ENCODE measurements at regions not wholly inside any gene's neighbourhood (a gene's known extent, or its start where the extent isn't known, plus 50 kb on each side); places are given as distances from the start of the nearest gene placed in this dataset.
A peak's percentile ranks its signal among the peaks of the same experiment; 100 is the strongest.

DNA sequence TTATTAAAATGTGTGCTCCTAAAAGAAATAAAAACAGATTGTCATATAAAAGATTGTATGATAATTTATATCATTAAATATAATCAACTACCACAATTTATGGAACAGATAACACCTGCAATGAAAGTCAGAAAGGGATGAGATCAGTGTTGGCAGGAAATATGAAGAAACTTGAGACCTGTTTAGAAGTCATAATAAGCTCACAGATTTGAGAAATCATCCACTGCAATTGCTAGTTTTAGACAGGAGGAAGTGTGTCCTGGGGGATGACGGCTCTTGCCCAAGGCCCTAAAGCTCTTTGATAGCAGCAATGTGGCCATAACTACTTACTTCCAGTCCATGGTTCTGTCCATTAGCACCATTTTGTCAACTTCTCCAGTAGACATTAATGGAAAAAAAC lies 122.8 kb upstream of the SOX5 start:
- no peak for DNase-seq

- DNase-seq: no peak
Observed at GRCh38 chr12:24071842-24072241, 122.4 kb upstream of the SOX5 start.

DNA sequence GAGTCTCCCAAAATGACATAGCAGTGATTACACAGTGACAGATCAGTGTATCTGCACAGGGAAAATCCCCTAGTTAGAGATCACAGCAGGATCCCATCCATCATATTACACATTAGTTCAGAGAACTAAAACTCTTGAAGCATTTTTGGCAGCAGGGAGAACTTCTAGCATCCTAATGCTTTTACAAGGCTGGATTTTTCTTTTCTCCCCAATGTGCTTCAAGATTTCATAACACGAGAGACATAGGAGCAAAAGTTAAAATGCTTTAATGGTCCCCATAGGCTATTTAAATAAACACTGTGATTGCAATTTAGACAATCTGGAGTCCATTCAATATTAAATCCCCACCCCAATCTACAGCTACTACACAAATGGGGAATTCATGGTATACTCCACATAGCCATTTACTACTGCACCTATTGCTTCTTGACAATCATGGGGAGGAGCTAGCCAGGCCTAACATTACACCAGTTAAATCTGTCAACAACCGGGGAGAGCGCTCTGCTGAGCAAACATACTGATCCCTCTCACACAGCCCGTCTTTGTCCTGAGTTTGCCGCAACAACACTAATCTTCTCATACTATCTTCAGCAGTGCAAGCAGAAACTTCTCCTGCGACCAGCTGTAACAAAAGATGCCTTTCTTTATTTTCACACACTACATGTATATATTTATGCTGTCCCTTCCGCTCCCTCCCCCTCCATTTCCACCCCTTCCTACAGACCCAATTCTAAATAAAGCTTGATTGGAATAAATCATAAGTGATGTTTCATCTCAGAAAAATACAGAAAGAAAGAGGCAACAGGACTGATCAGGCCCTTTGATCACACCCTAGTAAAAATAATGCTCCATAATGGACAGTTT lies 120.3 kb upstream of the SOX5 start:
- DNase-seq: no peak

GRCh38 chr12:24066865-24067264 lies 117.4 kb upstream of the SOX5 start:
- no peak for DNase-seq

- no peak for DNase-seq
Observed at GRCh38 chr12:24066097-24066496, 116.6 kb upstream of the SOX5 start.

GRCh38 chr12:24062642-24063245 lies 113.3 kb upstream of the SOX5 start:
- DNase-seq: no peak

DNA sequence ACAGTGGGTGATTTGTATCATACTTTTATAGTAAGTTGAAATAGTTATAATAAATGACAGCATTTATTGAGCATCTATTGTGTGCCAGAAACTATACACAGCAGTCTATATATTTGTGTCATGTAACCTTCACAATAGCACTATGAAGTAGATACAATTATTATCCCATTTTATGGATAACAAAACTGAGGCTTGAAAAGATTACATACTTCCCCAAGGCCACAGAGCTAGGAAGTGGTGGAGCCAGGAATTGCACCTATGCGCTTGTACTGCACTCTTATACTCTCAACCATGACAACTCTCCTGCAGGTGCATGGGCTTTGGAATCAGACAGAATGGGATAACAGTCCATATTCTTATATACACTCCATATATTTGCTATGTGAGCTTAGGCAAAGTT lies 110.6 kb upstream of the SOX5 start:
- no peak for DNase-seq

- no peak for DNase-seq
Observed at GRCh38 chr12:24057920-24058476, 108.5 kb upstream of the SOX5 start.

GRCh38 chr12:24055747-24056146 lies 106.3 kb upstream of the SOX5 start:
- no peak for DNase-seq

DNA sequence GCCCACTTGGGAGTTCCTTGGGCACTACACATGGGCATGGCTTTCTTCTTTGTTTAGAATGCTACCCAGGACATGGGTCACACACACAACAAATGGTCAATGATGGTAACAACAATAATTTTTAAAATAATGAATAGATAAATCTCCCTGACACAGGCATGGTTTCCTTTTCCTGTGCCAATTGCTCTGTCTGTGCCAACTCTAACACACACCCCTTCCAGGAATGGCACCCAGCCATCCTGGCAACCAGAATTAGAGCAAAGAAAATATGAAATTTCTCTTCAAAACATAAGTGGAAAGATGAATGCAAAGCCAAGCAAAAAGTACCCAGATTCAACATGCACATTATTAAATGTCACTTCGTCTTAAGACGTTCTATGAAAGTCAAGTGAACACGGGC lies 104.9 kb upstream of the SOX5 start:
- no peak for DNase-seq

GRCh38 chr12:24049728-24050127 lies 100.3 kb upstream of the SOX5 start:
- DNase-seq: no peak

- no peak for DNase-seq
Observed at GRCh38 chr12:24049101-24049500, 99.6 kb upstream of the SOX5 start.

DNA sequence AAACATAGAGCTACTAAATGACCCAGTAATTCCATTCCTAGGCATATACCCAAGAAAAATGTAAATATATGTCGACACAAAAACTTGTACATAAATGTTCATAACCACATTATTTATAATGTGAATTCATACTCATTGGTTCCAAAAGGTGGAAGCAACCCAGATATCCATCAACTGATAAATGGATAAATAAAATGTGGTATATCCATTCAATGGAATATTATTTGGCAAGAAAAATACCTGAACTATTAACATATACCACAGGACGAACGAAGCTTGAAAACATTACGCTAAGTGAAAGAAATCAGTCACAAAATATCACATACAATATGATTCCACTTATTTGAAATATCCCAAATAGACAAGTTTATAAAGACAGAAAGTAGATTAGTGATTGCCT lies 99.0 kb upstream of the SOX5 start:
- no peak for DNase-seq

DNA sequence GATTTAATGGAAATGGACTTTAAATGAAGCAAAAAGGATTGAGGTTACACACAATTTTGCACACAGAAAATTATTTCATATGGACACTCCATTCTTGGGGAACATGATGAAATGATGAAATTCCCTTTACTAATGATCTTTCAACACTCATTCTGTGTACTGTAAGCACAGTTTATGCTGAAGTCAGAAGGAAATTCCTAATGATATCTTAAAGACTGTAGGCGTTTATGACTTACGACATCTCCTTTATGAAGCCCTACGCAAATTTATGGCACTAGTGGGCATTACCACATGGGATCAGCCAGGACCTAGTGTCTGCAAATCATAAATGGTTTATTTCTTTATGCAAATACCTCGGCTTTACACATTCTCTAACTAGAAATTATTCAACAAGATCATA lies 97.9 kb upstream of the SOX5 start:
- DNase-seq: no peak

- peak in 1 of 5 experiments; percentile 18 for DNase-seq
Observed at GRCh38 chr12:24045816-24046257, 96.4 kb upstream of the SOX5 start.

DNA sequence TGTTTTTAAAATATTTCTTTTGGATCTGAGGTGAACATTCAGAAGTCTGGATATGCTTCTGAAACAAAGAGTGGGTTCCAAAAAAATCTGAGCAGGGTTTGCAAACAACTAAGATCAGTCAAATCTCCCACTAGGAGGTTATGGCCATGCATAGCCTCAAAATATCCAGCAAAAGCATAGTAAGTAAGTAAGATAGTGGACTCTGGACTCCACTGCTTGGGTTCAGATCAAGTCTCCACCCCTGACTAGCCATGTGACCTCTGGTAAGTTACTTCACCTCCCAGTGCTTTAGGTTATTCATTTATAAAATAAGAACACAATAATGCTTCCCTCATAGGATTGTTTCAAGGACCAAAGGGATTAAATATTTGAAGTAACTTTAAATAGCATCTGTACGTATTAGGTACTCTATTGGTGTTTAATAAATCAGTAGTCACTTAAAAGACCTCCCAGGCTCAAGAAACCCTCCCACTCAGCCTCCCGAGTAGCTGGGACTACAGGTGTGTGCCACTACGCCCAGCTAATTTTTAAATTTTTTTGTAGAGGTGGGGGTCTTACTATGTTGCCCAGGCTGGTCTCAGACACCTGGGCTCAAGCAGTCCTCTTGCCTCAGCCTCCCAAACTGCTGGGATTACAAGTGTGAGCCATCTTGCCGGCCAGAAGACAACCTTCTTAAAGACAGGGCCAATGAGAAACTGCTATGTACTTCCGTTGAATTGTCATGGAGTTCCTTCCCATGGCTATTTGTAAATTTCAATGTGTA lies 95.7 kb upstream of the SOX5 start:
- DNase-seq: no peak

- DNase-seq: no peak
Observed at GRCh38 chr12:24042651-24043050, 93.2 kb upstream of the SOX5 start.

DNA sequence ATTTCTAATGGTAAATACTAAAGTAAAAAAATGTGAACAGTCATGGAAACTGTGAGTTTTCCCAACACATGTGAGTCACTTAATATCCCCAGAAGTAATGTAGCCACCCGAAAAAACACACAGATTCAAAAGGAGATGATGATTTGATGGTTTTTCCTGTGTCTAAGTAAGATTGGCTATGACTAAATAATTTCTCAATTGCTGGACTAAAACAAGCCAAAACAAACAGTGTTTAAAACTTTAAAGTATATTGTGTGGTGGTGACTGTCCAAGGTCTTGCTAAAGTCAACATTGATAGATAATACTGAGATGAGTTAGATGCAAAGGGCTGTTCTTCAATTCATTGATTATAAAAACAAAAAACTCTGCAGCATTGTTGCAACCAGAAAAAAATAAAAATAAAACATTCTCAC lies 89.6 kb upstream of the SOX5 start:
- DNase-seq: no peak

DNA sequence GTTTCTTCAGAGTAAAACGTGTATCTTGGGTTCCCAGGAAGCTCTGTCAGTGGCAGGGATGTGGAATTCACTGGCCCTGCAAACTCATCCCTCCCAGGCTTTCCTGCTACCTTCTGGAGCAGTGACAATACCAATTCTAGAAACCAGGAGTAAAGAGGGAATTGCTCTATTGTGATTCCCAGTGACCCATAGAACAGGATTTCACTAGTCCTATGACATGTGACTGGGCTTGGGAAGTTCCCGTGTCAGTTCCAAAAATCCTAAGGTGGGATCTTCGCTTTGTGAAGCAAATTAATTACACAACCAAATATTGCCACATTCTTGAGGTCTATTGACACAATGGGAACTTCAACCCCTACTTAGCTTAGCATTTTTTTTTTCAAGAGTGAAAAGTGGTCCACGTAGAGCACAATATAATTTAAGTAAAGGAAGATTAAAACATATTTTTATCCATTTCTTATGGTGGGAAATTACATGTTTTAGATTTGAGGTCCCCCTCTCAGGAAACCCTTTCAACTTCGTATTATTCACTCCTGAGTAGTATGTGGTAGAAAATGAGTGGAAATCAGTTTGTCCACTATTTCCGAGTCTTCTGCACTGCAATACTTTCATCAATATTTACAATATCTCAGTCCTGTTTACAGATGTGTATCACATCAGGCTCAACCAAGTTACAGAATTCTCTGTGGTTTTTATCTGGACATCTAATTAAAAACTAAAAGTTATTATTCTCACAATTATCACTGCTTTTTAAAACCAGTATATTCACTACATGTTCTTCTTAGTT lies 88.9 kb upstream of the SOX5 start:
- no peak for DNase-seq

- no peak for DNase-seq
Observed at GRCh38 chr12:24036438-24037216, 87.2 kb upstream of the SOX5 start.

DNA sequence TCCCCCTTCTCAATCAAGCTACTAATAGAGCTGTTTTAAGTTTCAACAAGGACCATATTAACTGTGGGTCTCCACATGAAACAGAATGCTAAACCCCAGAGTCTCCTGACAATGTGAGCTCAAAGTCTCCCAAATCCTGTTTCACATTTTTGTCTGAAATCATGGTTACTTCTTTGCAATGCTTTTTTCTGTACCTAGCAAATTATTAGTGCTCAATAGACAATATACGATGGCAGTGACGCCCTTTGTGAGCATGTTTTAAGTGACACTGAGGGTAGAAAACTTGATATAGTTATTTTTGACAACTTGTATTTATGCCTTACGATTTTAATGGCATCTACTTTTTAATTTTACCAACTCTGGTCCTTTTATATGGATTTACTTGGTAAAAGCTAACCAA lies 85.4 kb upstream of the SOX5 start:
- DNase-seq: no peak

DNA sequence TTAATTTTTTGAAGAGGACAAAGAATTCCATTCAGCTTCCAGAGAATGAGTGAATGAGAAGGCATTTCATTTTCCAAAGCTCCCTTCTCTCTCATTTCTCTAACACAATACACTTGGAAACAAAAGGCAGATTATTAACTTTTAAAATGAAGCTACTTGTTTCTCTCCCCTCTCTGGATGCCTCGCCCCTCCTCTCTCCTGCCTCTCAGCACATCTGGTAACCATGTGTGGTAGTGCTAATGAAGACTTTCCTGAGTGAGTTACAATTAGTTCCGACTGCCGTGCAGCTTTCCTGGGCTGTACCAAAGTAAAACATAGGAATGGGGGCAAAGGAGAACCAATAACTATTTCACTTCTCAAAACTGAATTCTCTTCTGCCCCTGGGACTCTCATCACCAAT lies 84.7 kb upstream of the SOX5 start:
- DNase-seq: no peak

All from T-helper 2 cell (primary cell).